ENCODE measurements at regions not wholly inside any gene's neighbourhood (a gene's known extent, or its start where the extent isn't known, plus 50 kb on each side); places are given as distances from the start of the nearest gene placed in this dataset.
A peak's percentile ranks its signal among the peaks of the same experiment; 100 is the strongest.

GRCh38 chrX:19193565-19193964 is 71.3 kb upstream of the ADGRG2 start:
- Histone ChIP-seq H3K79me2 (ENCODE audit: insufficient read depth) (no peaks in the 10 kb centered on the region), H3K27me3 (ENCODE audit: insufficient read depth) (no peaks in the 10 kb centered on the region; the same call in 1 of the 2 replicates), H3K27ac (ENCODE audit: low read depth in 2 of 2, low read length in 1 of 2) (no peak overlapping the region), H3F3A (replicated peaks; ENCODE audit: insufficient read depth) (no peaks in the 10 kb centered on the region), H2AFZ (ENCODE audit: low read depth) (no peak overlapping the region), H3K4me1 (ENCODE audit: control insufficient read depth in 1 of 2, insufficient read depth in 2 of 2, low read depth in 1 of 2, low read length in 1 of 2) (peaks cover 0 to 4% of the 10 kb centered on the region in 2 experiments; a peak in 2 of 4 replicates), H3K4me3 (ENCODE audit: low read depth in 2 of 2, low read length in 1 of 2) (no peak overlapping the region), H4K20me1 (ENCODE audit: insufficient read depth) (no peaks in the 10 kb centered on the region), H3K9me2 (no peaks in the 10 kb centered on the region), H3K4me2 (no peak overlapping the region), H3K36me3 (replicated peaks in 1 of 2; ENCODE audit: control insufficient read depth in 1 of 2, insufficient read depth in 2 of 2, low read length in 1 of 2) (no peaks in the 10 kb centered on the region), H3K9ac (no peak overlapping the region), H3K9me3 (no peaks in the 10 kb centered on the region)
- WGBS (ENCODE audit: low lambda C conversion rate): 30% methylated on average over 8 of the region's 8 CpGs
- POLR2A ChIA-PET: no interaction called here
- TF ChIP-seq RFX5 (IDR thresholded peaks at IDR 0.05; ENCODE audit: low read length): no peak
- TF ChIP-seq CTCF (IDR thresholded peaks at IDR 0.05): 0 out of 2 replicates have a peak, but pooled peaks have one; percentile 10
- TF ChIP-seq NRF1 (IDR thresholded peaks at IDR 0.05; ENCODE audit: low read depth, low read length): no peak
- TF ChIP-seq TEAD4 (IDR thresholded peaks at IDR 0.05; ENCODE audit: borderline replicate concordance, insufficient read depth): no peak
- CTCF ChIA-PET: interaction anchor here (0.6 kb wide), 1 partner anchor 102 kb away, joined by 4 read pairs; no protein-coding TSS in a partner anchor
- no peak for DNase-seq

- no peak overlapping the region for H3K4me3 ChIP-seq (ENCODE audit: low read depth in 2 of 2, low read length in 1 of 2)
- H3K4me2 ChIP-seq: no peak overlapping the region
- no peak overlapping the region for H3K27ac ChIP-seq (ENCODE audit: low read depth in 2 of 2, low read length in 1 of 2)
- no peak overlapping the region for H2AFZ ChIP-seq (ENCODE audit: low read depth)
- ChIA-PET CTCF (interaction anchor here (1.3 kb wide), 1 partner anchor 139 kb away, joined by 5 read pairs; no protein-coding TSS in a partner anchor), POLR2A (no interaction called here)
- no peaks in the 10 kb centered on the region for H3K79me2 ChIP-seq (ENCODE audit: insufficient read depth)
- H3K36me3 ChIP-seq (replicated peaks in 1 of 2; ENCODE audit: control insufficient read depth in 1 of 2, insufficient read depth in 2 of 2, low read length in 1 of 2): no peaks in the 10 kb centered on the region
- TF ChIP-seq YY1 (IDR thresholded peaks at IDR 0.05; ENCODE audit: low read depth) (no peak), EZH2phosphoT487 (IDR thresholded peaks at IDR 0.05; ENCODE audit: borderline replicate concordance, low read depth) (no peak), FOXJ3 (CRISPR knock-in tag; IDR thresholded peaks at IDR 0.05) (no peak), IRF3 (IDR thresholded peaks at IDR 0.05; ENCODE audit: low read depth, low read length) (no peak)
- DNase-seq: no peak
- H3K9me2 ChIP-seq: no peaks in the 10 kb centered on the region
- no peak overlapping the region for H3K9ac ChIP-seq
- H3K9me3 ChIP-seq: no peaks in the 10 kb centered on the region
- no peaks in the 10 kb centered on the region; a peak in 1 of 4 replicates for H3K4me1 ChIP-seq (ENCODE audit: control insufficient read depth in 1 of 2, insufficient read depth in 2 of 2, low read depth in 1 of 2, low read length in 1 of 2)
- 31% methylated on average over 9 of the region's 9 CpGs for WGBS (ENCODE audit: low lambda C conversion rate)
- H3K27me3 ChIP-seq (ENCODE audit: insufficient read depth): no peaks in the 10 kb centered on the region; the same call in 1 of the 2 replicates
- no peaks in the 10 kb centered on the region for H3F3A ChIP-seq (replicated peaks; ENCODE audit: insufficient read depth)
- no peaks in the 10 kb centered on the region for H4K20me1 ChIP-seq (ENCODE audit: insufficient read depth)
These were observed 72.3 kb upstream of the ADGRG2 start for GRCh38 chrX:19194285-19195242.
